ENCODE measurements at regions not wholly inside any gene's neighbourhood (a gene's known extent, or its start where the extent isn't known, plus 50 kb on each side); places are given as distances from the start of the nearest gene placed in this dataset.

GRCh38 chr17:71919896-71920295, 200.9 kb upstream of the SOX9 start:
- TF ChIP-seq CTCF (IDR thresholded peaks at IDR 0.05; ENCODE audit: low read length) (no peak), EZH2 (IDR thresholded peaks at IDR 0.05; ENCODE audit: borderline replicate concordance, low read length) (no peak)

Measured in OCI-LY1 (cell line).